ENCODE measurements at regions not wholly inside any gene's neighbourhood (a gene's known extent, or its start where the extent isn't known, plus 50 kb on each side); places are given as distances from the start of the nearest gene placed in this dataset.

DNA sequence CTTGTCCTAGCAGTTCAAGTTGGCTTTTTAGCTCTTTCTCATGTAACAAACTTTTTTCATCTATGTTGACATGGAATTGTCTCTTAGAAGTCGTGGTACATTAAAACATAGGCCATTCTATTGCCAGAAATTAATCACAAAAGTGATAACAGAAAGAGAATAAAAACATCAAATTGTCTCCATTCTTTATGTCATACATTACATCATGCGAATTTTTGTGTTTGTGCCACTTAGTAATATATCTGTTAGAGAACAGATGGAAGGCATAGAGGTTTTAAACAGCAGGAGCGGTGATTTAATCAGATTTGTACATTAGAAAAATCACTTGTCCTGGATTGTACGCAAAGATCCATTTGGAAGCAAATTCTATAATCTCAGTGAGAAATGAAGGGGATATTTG lies 136.5 kb upstream of the CDH20 start:
- Histone ChIP-seq H3K14ac (ENCODE audit: insufficient read depth, low read length) (no peak overlapping the region), H3K18ac (ENCODE audit: insufficient read length, low read depth, low read length) (no peak overlapping the region), H4K5ac (ENCODE audit: insufficient read length, low read depth, low read length) (no peak overlapping the region), H3K4me1 (ENCODE audit: insufficient read depth, low read length) (no peaks in the 10 kb centered on the region), H4K91ac (ENCODE audit: insufficient read length, low read depth, low read length) (no peak overlapping the region), H3K23me2 (ENCODE audit: insufficient read length, low read depth, low read length, poor library complexity, severe bottlenecking) (no peaks in the 10 kb centered on the region), H2BK5ac (ENCODE audit: insufficient read length, low read length) (no peak overlapping the region), H3K9me3 (ENCODE audit: control insufficient read depth, low read depth, low read length) (no peaks in the 10 kb centered on the region), H3K56ac (ENCODE audit: insufficient read length, low read depth, low read length) (no peak overlapping the region), H2BK12ac (ENCODE audit: insufficient read length, low read depth, low read length) (no peak overlapping the region), H2AK5ac (ENCODE audit: insufficient read length, low read length) (no peak overlapping the region), H3K27me3 (ENCODE audit: insufficient read depth, low read length) (no peaks in the 10 kb centered on the region), H3K4me2 (ENCODE audit: insufficient read depth, insufficient read length, low read length) (no peak overlapping the region), H3K79me2 (ENCODE audit: insufficient read depth, low read length) (no peaks in the 10 kb centered on the region), H3K27ac (ENCODE audit: insufficient read length, low read depth, low read length) (no peak overlapping the region), H2BK15ac (ENCODE audit: low read depth, low read length) (no peak overlapping the region), H3K23ac (ENCODE audit: insufficient read length, low read depth, low read length) (no peak overlapping the region), H2BK120ac (ENCODE audit: low read depth, low read length, poor library complexity, severe bottlenecking) (no peak overlapping the region), H4K8ac (replicated peaks; ENCODE audit: insufficient read length, low read depth, low read length) (no peak overlapping the region), H3T11ph (ENCODE audit: low read length) (no peak overlapping the region), H3K79me1 (ENCODE audit: insufficient read depth, low read depth, low read length, poor library complexity, severe bottlenecking) (no peaks in the 10 kb centered on the region), H4K20me1 (ENCODE audit: control insufficient read depth, insufficient read depth, insufficient read length) (no peaks in the 10 kb centered on the region), H2AFZ (ENCODE audit: low read length) (no peak overlapping the region), H2BK20ac (ENCODE audit: low read depth, low read length, poor library complexity, severe bottlenecking) (no peak overlapping the region), H3K4ac (ENCODE audit: low read depth, low read length) (no peak overlapping the region), H3K9ac (ENCODE audit: extremely low read depth, insufficient read length, low read length) (no peak overlapping the region)
- H3K36me3 Mint-ChIP-seq (ENCODE audit: insufficient read depth in 1 of 3, low read depth in 3 of 3), result no peaks in the 10 kb centered on the region
- no peak for TF ChIP-seq CTCF (conservative IDR thresholded peaks at IDR 0.05)
- no peak for DNase-seq
- no peak overlapping the region for H3K27ac Mint-ChIP-seq
- no CpG with 5 or more reads among the region's 4 CpGs for WGBS (ENCODE audit: extremely low coverage, insufficient read length, low lambda C conversion rate)
- peaks cover 5 to 7% of the 10 kb centered on the region in 2 experiments for H3K4me1 Mint-ChIP-seq
- H3K9me3 Mint-ChIP-seq, result no peaks in the 10 kb centered on the region
- no peak overlapping the region for H3K4me3 Mint-ChIP-seq
- H3K27me3 Mint-ChIP-seq (ENCODE audit: low read depth), result no peaks in the 10 kb centered on the region
